ENCODE measurements at regions not wholly inside any gene's neighbourhood (a gene's known extent, or its start where the extent isn't known, plus 50 kb on each side); places are given as distances from the start of the nearest gene placed in this dataset.
"Not testable (repeated sequence)": the region's sequence is repeated elsewhere in the genome, so short reads cannot be mapped to it uniquely, and the experiment has no call there.

DNA sequence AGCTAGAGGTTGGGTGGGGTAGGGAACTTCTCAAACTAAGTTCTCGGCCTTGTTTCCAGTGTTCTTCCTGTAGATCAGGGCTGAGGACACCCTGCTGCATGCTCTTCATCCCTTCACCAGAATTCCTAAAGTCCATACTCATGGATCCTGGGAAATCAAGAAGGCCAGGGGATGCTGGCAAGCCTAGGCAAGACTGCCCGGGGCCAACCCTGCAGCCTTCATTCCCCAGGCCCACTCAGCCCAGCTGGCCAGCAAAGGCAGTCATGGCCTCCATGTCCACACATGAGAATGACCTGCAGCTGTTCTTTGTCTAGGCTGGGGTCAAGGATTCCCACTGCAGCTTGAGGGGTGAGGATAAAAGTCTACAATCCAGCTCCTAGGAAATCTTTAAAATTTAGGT lies 109.3 kb upstream of the ETV6 start:
- DNase-seq: no peak

DNA sequence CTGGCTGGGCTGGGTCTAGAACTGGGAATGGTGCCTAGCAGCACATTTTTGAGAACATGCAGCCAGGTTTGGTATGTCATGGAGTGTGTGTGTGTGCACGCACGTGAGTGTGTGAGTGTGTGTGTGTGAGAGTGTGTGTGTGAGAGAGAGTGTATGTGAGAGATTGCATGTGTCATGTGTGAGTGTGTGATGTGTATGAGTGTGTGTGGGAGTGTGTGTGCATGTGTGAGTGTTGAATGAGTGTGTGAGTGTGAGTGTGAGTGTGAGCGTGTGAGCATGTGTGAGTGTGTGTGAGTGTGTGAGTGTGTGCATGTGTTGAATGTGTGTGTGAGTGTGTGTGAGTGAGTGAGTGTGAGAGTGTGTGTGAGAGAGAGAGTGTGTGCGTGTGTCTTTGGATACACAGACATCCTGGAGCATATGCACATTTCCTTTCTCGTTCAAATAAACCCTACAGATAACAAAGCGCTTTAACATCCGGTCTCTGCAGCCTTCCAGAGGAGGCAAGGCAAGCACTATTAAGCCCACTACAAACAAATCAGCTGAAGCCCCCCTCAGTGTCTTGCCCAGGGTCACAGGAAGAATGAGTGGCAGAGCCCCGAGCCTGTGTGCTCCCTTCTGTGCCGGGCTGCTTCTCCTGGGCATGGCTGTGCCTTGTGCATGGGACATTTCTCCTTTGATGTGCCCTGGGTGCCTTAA lies 108.7 kb upstream of the ETV6 start:
- no peak for DNase-seq

DNA sequence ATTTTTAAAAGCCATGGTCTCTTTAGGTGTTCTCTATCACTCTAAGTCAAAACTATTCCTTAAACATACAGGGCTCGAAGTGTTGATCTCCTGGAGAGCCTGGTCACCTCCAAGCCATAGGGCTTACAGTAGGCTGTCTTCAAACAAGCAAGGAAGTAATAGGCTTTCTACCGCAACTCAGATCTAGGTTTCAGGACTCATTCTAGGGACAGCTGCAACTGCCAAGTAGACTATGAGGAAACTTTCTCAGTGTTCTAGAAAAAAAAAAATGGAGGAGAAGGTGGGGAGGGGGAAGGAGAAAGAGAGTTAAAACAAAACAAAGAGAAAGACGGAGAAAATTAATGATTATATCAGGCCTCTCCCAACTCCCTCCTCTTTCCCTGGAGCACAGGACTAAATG lies 106.9 kb upstream of the ETV6 start:
- no peak for DNase-seq

DNA sequence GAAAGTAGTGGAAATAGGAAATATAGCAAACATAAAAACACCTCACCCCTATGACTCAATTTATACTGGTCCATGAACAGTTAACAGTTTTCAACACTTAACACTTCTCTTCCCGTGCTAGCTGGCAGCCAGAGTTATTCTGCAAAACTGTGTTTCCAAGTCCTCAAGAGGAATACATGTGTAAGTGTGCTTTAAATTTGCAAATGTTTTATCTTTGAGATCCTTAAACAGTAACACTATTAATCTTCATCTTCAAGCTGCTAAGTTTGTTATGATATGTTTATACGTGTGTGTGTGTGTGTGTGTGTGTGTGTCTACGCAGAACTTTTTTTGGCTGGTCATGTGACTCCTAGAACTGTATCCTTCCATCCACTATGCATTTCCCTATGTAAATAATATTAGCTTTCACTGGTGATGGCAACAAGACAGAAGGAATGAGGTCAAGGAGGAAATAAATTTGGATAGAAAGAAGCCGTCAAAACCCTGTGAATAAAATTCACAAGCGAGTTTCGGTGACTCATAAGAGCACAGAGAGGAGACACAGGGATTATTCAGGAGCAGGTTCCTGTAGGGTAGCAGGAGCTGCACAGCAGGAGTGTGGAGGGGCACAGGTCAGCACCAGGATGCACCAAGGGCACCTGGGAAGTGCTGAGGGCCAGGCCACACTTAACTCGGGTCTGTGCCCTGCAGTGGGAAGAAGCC lies 105.9 kb upstream of the ETV6 start:
- no peak for DNase-seq

DNA sequence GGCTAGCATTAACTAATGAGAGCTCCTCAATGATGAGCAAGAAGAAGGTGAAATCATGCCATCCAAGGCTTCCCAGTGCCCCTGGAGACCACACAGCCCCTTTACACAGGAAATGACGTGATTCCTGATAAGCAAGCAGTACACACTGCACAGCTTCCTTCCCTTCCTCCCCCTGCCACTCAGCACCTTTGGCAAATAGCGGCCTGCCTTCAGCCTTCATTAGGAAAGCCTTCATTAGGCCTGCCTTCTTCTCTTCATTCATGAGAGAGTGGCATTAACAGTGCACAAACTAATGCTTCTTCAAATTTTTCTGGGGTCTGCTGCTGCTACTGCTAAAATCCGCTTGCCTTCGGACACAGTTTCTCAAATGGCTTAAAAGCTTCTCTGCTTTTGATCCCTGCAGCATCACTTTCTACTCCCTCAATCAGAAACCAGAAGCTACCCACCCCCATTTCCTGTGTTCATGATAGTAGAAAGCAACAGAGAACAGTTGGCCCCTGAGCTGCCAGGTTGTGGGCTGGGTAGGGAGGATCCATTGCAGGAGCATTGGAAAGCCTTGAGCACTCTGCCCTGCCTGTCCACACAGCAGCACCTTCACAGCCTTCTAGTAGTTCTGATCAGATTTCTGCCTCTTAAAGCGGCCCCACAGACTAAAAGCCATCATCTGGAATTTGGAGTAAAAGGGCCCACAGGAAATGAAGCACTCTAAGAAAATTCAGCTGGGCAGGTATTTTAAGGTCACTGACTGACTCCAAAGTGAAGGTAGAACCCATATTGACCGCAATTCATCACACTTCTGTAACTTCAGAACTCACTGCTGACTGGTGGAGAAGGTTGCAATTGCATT lies 103.8 kb upstream of the ETV6 start:
- DNase-seq: peak; percentile 74

DNA sequence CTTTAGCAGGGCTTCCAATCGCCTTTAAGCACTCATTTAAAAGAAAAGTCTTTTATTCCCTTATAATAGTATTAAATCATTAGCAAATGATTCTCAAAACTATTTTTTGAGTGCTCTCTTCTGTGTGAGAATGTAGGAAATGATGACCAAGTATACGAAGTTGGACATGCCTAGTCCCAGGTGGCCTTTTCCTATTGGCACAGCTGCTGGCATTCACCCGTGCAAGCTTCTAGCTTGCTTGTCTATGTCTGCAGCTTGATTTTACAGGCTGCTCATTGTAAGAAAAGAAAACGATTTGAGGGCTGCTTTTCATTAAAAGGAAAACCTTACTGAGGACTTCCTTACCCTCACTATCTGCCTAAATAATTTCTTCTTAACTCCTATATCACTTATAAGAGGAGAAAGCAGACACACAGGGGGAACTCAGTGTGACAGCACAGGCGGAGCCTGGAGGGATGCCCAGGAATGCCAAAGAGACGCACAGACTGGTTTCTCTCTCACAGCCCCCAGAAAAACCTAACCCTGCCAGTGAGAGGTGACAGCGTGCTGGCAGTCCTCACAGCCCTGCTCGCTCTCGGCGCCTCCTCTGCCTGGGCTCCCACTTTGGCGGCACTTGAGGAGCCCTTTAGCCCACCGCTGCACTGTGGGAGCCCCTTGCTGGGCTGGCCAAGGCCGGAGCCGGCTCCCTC lies 102.7 kb upstream of the ETV6 start:
- not testable (repeated sequence) for DNase-seq

DNA sequence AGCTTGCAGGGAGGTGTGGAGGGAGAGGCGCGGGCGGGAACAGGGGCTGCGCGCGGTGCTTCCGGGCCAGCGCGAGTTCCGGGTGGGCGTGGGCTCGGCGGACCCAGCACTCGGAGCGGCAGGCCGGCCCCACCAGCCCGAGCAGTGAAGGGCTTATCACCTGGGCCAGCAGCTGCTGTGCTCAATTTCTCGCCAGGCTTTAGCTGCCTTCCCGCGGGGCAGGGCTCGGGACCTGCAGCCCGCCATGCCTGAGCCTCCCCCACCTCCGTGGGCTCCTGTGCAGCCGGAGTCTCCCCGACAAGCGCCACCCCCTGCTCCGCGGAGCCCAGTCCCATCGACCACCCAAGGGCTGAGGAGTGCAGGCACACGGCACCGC lies 102.2 kb upstream of the ETV6 start:
- DNase-seq: not testable (repeated sequence)

DNA sequence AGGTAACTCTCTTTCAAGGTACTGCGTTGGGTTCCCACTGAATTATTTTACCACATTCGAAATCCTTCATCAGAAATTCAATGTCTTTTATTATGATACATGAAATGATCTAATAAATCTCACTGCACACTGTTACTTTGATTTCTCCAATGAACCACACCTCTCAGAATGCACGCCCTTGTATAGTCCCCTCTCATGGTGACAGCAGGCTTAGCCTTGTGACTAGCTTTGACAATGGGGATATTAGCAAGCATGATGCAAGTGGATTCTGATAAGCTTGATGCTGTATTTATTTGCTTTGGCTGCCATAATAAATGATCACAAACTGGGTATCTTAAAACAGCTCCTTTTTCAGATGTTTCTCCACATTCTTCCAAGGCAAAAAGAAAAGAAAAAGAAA lies 100.4 kb upstream of the ETV6 start:
- no peak for DNase-seq

DNA sequence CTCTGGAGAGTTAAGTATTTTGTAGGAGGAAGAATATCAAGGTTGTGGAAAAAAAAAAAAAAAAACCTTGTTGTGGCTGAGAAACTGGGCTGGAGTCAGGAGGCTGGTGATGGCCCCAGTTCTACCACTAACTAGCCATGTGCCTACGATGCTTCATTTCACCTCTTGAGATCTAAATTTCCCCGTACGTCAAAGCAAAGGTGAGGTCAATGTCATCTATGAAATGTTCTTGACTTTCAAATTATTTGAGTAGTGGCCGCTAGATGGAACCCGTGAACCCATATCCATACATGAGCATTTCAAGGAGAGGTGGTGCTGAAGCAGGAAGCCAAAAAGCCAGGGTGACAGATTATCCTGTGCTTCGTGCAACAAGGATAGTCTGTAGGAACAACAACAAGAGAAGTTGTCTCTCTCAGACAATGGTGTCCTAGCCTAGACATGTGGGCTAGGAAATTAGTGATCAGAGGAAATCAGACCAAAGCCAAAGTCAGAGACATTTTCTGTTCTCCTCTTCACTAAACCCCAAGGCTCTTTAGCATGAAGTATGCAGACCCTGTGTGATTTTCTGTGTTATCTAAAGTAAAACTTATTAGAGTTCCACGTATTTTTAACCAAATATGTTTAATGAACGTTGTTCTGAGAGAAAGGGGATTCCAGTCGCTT lies 95.5 kb upstream of the ETV6 start:
- peak; percentile 76 for DNase-seq

DNA sequence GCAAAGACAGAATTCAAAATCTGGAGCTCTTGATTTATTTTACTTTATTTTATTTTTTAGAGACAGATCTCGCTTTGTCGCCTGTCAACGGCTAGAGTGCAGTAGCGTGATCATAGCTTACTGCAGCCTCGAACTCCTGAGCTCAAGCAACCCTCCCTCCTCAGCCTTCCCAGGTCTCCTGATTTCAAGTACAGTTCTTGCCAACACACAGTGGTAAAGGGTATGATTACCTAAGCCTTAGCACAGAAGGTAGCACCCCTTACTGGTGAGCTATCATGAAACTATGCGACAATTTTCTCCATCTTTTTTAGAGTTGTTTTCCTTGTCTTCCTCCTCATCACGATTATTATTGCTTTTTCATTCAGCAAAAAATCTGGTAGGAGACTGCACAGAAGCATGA lies 94.3 kb upstream of the ETV6 start:
- no peak for DNase-seq

DNA sequence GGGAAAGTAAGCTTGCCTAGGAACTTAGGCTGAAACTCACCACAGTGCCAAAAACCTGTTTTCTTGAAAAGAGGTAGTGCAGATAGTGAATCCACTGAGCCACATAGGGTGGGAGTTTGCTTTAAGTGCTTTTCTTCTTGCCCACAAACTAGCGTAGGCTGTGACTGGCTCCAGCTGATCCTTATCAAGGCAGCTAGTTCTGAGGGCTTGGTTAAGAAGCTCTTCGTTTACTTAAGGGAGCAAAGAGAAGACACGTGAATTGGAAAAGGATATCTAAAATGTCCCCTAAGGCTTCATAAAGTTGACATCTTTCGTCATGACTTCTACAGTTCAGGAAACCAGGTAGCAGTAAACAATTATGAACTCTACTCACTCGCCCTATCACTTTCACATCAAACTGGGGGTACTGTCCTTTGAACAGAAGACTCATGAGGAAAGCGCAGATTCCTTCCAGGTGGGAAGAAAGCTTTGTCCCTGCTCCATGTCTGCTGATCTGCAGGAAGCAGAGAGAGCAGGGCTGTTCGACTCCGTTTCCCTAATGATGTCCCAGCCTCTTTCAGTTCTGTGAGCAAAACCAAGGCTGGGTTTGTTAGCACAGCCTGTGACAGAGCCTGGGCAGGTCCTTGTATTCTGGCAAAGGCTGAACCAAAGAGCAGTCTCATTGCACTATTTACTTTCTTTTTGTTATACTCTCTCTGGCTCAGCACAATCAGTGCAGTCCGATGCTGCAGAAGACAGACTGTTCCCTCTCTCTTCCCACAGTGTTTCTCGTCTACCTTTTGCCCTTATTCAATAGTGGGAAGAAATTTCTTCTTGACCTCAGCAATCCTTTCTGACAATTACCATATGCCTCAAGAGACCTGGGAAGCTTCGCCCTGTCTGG lies 93.5 kb upstream of the ETV6 start:
- no peak for DNase-seq

DNA sequence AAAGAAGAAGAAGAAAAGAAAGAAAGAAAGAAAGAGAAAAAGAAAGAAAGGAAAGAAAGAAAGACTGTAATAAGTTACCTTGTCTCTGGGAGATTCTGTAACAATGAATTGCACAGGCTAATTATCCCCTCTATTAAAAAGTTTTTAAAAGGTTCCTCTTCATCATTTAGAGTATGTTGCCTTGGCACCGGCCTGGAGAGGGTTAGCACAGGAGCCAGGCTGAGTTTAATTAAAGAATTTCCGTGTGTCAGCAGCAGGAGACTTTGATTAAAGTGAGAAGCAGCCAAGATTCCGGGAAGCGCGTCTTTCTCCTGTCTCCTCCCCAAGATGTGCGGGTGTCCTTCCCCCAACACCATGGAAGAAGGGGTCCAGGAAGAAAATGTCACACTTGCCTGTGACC lies 92.8 kb upstream of the ETV6 start:
- no peak for DNase-seq

DNA sequence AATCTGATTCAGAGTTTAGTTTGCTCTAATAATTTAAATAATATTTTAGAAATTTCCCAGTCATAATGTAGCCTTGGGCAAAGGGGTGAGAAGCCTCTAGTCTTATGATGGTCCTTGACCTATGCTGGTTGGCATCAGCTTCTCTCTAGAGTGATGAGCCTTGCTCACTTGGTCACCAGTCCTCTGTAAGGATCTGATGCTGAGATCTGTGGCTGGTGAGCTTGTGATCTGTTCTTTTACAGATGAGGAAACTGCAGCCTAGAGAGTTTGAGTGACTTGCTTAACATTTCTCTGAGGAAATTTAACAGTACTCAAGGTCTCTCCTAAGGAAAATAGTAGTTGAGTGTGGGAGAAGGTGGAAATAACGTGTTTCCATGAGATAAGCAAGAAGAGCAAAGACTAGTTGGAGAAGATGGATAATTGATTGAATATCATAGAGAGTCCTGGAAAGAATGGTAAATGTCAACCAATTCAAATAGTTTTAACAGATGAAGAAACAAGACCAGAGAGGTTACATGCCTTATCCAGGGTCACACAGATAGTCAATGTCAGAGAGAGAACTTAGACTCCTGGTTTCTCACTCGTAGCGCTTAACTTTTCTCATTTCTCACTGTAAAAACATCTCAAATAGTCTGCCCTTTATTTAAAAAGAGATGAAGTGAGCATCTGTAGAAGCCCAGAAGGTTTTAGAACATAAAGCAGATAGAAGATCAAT lies 89.7 kb upstream of the ETV6 start:
- DNase-seq: no peak

DNA sequence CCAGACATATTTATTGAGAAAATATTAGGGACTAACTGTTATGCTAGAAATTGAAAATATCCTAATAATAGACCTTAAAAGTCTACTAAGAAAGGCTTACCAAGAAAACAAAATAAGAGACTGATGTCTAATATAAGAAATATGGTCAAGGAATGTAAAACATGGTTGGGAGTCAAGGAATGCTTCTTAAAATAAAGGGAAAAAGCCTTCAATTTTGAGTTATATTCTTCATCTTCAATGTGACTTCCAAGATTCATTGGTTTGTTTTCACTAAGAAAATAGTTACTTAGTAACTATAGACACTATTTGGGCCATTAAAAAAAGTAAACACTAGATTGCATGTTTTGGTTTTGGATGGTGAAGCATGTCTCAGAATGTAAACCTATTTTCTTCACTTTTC lies 88.1 kb upstream of the ETV6 start:
- DNase-seq: no peak

DNA sequence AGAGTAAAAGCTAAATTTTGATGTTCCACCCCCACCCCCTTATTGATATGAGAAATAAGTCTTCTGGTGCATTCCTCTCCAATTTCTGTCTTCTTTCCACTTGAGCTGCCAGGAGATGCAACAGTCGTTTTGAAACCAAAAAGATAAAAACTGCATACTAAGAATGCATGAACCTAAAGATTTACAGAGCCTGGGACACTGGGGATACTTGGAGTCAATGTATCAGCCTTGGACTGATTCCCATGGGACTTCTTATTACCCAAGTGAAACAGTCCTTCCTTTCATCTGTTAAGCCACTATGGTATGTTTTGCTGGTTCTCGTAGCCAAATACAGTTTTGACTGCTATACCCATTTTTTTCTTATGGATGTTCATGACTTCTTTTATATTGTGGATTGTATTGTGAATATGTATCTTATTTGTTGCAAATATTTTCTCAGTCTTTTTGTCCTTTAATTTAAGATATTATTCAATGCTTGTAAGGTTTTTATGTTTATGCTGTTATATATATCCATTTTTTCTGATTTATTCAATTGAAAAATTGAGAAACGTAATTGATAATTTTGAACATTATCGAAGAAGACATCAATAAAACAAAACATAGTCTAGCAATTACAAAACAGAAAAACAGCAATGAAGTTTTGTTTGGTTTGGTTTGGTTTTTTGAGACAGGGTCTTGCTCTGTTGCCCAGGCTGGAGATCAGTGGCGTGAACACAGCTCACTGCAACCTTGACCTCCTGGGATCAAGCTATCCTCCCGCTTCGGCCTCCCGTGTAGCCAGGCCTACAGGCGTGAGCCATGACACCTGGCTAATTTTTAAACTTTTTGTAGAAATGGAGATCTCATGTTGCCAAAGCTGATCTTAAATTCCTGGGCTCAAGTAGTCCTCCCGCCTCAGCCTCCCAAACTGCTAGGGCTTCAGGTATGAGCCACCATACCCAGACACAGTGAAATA lies 85.4 kb upstream of the ETV6 start:
- DNase-seq: no peak

DNA sequence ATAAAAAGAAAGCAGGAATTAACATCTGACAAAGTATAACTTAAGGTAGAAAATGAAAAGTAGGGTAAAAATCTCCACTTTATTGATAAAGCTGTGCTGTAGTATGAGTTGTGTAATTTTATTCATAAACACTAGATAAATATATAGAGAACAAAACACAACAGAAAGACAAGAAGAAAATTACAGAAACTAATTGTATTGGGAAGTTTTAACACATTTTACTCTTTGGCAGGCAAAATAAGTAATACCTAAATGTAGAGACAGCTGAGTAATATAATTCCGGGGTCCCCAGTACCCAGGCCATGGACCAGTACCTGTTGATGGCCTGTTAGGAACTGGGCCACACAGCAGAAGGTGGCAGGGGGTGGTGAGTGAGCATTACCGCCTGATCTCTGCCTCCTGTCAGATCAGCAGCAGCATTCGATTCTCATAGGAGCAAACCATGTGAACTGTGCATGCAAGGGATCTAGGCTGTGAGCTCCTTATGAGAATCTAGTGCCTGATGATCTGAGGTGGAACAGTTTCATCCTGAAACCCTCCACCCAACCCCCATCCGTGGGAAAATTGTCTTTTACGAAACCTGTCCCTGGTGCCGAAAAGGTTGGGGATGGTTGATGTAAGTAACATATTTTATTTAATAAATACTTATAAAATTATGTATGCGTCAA lies 84.4 kb upstream of the ETV6 start:
- no peak for DNase-seq

DNA sequence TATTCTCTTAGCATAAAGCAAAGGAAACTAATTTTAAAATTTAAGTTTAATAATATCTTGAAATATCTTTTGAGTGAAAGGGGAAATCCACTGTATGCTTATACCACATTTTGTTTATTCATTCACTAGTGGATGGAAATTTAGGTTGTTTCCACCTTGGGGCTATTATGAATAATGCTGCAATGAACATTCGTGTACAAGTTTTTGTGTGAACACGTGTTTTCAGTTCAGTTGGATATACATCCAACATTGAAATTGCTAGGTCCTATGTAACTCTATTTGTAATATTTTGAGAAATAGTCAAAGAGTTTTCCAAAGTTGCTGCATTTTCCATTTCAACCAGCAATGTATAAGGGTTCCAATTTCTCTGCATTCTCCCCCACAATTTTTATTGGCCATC lies 83.7 kb upstream of the ETV6 start:
- DNase-seq: no peak

DNA sequence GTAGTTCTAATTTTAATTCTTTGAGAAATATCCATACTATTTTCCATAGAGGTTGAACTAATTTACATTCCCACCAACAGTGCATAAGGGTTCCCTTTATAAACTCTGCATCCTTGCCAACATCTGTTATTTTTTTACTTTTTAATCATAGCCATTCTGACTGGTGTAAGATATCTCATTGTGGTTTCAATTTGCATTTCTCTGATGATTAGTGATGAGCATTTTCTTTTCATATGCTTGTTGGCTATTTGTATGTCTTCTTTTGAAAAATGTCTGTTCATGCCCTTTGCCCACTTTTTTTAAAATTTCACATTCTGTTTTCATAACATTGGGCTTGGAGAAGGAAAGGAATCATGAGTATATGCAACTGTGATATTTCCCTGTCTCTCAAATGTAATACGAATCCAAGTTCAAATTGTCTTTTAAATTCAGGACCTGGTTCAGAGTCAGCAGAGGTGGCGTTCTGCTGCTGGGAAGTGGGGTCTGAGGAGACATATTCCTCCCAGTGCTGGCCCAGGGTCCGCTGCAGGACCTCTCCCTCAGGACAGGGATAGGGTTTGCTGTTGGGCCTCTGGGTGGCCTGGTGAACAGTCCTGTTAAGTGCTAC lies 81.2 kb upstream of the ETV6 start:
- no peak for DNase-seq
